GM12878 (cell line): ENCODE measurements at regions not wholly inside any gene's neighbourhood (a gene's known extent, or its start where the extent isn't known, plus 50 kb on each side); places are given as distances from the start of the nearest gene placed in this dataset.

Experiments
- ATAC-seq: fragments of 200-7000 bp; cut with Tn5 transposase; 3 replicates; pipeline ENCODE4 v1.9.1; 2020; ENCODE audit warnings: mild to moderate bottlenecking, moderate library complexity
- BruUV-seq: library from RNA; stranded (reverse); fragments of 400-500 nt; replicated peaks from 2 replicates; lab custom pipeline; 2021; lab: Mats Ljungman, UMichigan
- CTCF ChIA-PET: fragments of 300-600 bp; sonication (Branson Sonifier 250); formaldehyde crosslinking; extraction: SDS; loops from one replicate; lab custom pipeline; 2021; ENCODE audit warnings: inconsistent platforms; lab: Yijun Ruan, JAX
- POLR2A ChIA-PET: fragments of 350-600 bp; formaldehyde crosslinking; extraction: SDS; loops from one replicate; lab custom pipeline; 2021; ENCODE audit warnings: inconsistent platforms; lab: Charles Lee
- RAD21 ChIA-PET: fragments of 300-600 bp; sonication (Branson Sonifier 250); formaldehyde crosslinking; loops from one replicate; lab custom pipeline; 2023; ENCODE audit warnings: antibody characterized with exemption; ENCODE audit not compliant: unreplicated experiment; lab: Charles Lee
- SMC1A ChIA-PET: fragments of 300-600 bp; sonication (Branson Sonifier 250); formaldehyde crosslinking; loops from one replicate; lab custom pipeline; 2023; ENCODE audit not compliant: unreplicated experiment, uncharacterized antibody; lab: Charles Lee
- DNase-seq: peaks from one replicate; pipeline ENCODE4 v3.0.0-alpha.2; 2011; ENCODE audit warnings: low read depth, low spot score
- FAIRE-seq: peaks from 3 replicates; lab custom pipeline; 2011; peaks lifted over from hg19 to GRCh38; lab: Jason Lieb, UNC
- H2AFZ ChIP-seq: 2 replicates; pipeline ENCODE4 v1.6.0; 2011; ENCODE audit warnings: low read depth, low read length, control low read depth; ENCODE audit not compliant: control insufficient read depth
- H3K27ac ChIP-seq: 2 replicates; pipeline ENCODE4 v1.5.1; 2011; ENCODE audit warnings: control low read depth; ENCODE audit not compliant: control insufficient read depth, insufficient read depth
- H3K27me3 ChIP-seq, 2 experiments: replicated peaks in 1 of 2; 2 replicates each; pipeline versions ENCODE4 v1.6.0 to v1.6.1; 2011; ENCODE audit warnings: low read length in 1 of 2; ENCODE audit not compliant: control insufficient read depth in 2 of 2, insufficient read depth in 2 of 2
- H3K36me3 ChIP-seq, 2 experiments: 2 replicates each; pipeline ENCODE4 v1.5.1; 2011; ENCODE audit warnings: low read length in 1 of 2; ENCODE audit not compliant: control insufficient read depth in 2 of 2, insufficient read depth in 2 of 2
- H3K4me1 ChIP-seq: 2 replicates; pipeline ENCODE4 v1.6.1; 2011; ENCODE audit warnings: mild to moderate bottlenecking, low read length, moderate library complexity, mixed read lengths; ENCODE audit not compliant: control insufficient read depth, insufficient read depth
- H3K4me2 ChIP-seq: 2 replicates; pipeline ENCODE4 v1.6.0; 2011; ENCODE audit warnings: control low read depth; ENCODE audit not compliant: control insufficient read depth, insufficient read depth
- H3K4me3 ChIP-seq: fragments of 200-600 bp; sonication (generic); 2 replicates; pipeline ENCODE4 v1.5.1; 2016
- H3K79me2 ChIP-seq: 2 replicates; pipeline ENCODE4 v1.6.0; 2011; ENCODE audit warnings: low read length; ENCODE audit not compliant: control insufficient read depth, insufficient read depth
- H3K9ac ChIP-seq: 2 replicates; pipeline ENCODE4 v1.8.0; 2011; ENCODE audit warnings: low read length, control low read depth, mixed read lengths; ENCODE audit not compliant: control insufficient read depth, insufficient read depth
- H3K9me3 ChIP-seq: replicated peaks from 3 replicates; pipeline ENCODE4 v1.5.1; 2011; ENCODE audit warnings: mild to moderate bottlenecking, low read length; ENCODE audit not compliant: control insufficient read depth, insufficient read depth
- H4K20me1 ChIP-seq: 2 replicates; pipeline ENCODE4 v1.6.0; 2011; ENCODE audit not compliant: control insufficient read depth, insufficient read depth
- CBX5 ChIP-seq: sonication (generic); IDR thresholded peaks from 2 replicates; pipeline ENCODE4 v1.6.1; 2016; ENCODE audit warnings: low read depth, moderate library complexity, mild to moderate bottlenecking, inconsistent platforms
- EZH2 ChIP-seq: IDR thresholded peaks from 2 replicates; pipeline ENCODE4 v1.6.1; 2012; ENCODE audit warnings: low read depth, mild to moderate bottlenecking, control low read depth, inconsistent platforms, low read length, borderline replicate concordance; ENCODE audit not compliant: control insufficient read depth
- HDAC2 ChIP-seq: fragments of 200-600 bp; sonication (generic); IDR thresholded peaks from 2 replicates; pipeline ENCODE4 v1.6.1; 2017
- LARP7 ChIP-seq: fragments of 450-650 bp; IDR thresholded peaks from 2 replicates; pipeline ENCODE4 v1.6.1; 2017; ENCODE audit warnings: mild to moderate bottlenecking
- MEF2A ChIP-seq: IDR thresholded peaks from 2 replicates; pipeline ENCODE4 v1.6.1; 2011; ENCODE audit warnings: low read depth, mild to moderate bottlenecking, low read length, moderate library complexity; ENCODE audit not compliant: insufficient read depth
- MEF2B ChIP-seq: fragments of 450-650 bp; IDR thresholded peaks from 2 replicates; pipeline ENCODE4 v1.6.1; 2018; ENCODE audit warnings: mild to moderate bottlenecking, moderate library complexity; ENCODE audit not compliant: partially characterized antibody, poor library complexity, severe bottlenecking
- PAX8 ChIP-seq: fragments of 450-650 bp; IDR thresholded peaks from 2 replicates; pipeline ENCODE4 v1.6.1; 2017; ENCODE audit warnings: mild to moderate bottlenecking, moderate library complexity
- POU2F2 ChIP-seq: IDR thresholded peaks from 3 replicates; pipeline ENCODE4 v1.6.1; 2011; ENCODE audit warnings: low read depth, mild to moderate bottlenecking, low read length, borderline replicate concordance
- RAD51 ChIP-seq: fragments of 450-650 bp; IDR thresholded peaks from 2 replicates; pipeline ENCODE4 v1.6.1; 2016; ENCODE audit warnings: moderate library complexity, mild to moderate bottlenecking, inconsistent platforms
- SMARCA5 ChIP-seq: fragments of 450-650 bp; IDR thresholded peaks from 2 replicates; pipeline ENCODE4 v1.6.1; 2017; ENCODE audit warnings: mild to moderate bottlenecking
- SMC3 ChIP-seq: IDR thresholded peaks from 2 replicates; pipeline ENCODE4 v1.6.1; 2011; ENCODE audit warnings: low read length, improper control_type of control experiment, borderline replicate concordance
- SP1 ChIP-seq: IDR thresholded peaks from one replicate; pipeline ENCODE4 v1.6.1; 2011; ENCODE audit warnings: low read depth, low read length
- SPI1 ChIP-seq: IDR thresholded peaks from 2 replicates; pipeline ENCODE4 v1.6.1; 2011; ENCODE audit warnings: low read depth, mild to moderate bottlenecking, low read length, moderate library complexity, borderline replicate concordance; ENCODE audit not compliant: insufficient read depth
- TBL1XR1 ChIP-seq: IDR thresholded peaks from 2 replicates; pipeline ENCODE4 v1.6.1; 2012; ENCODE audit warnings: low read depth, low read length, improper control_type of control experiment
- TCF12 ChIP-seq: IDR thresholded peaks from 2 replicates; pipeline ENCODE4 v1.6.1; 2011; ENCODE audit warnings: low read depth, mild to moderate bottlenecking, low read length
- TCF3 ChIP-seq: IDR thresholded peaks from 2 replicates; pipeline ENCODE4 v1.6.1; 2012; ENCODE audit warnings: low read depth, mild to moderate bottlenecking, low read length, borderline replicate concordance; ENCODE audit not compliant: insufficient read depth
- ZBTB4 ChIP-seq: fragments of 450-650 bp; formaldehyde crosslinking; IDR thresholded peaks from 2 replicates; pipeline ENCODE4 v1.4.0; 2022; ENCODE audit warnings: mild to moderate bottlenecking, moderate library complexity
- WGBS: methylation state at CpG from one replicate; pipeline ENCODE4 v1.1.6; 2016; ENCODE audit warnings: low lambda C conversion rate; ENCODE audit not compliant: insufficient replicate concordance, insufficient coverage; ENCODE audit errors: missing lambda C conversion rate; 5-methylcytosine and 5-hydroxymethylcytosine counted together
- in situ Hi-C: fragments of 300-500 bp; cut with MboI; formaldehyde crosslinking; loops from 9 replicates; pipeline ENCODE4 v1.14.3; 2018; ENCODE audit warnings: mixed read lengths
- intact Hi-C: fragments of 100-400 bp; cut with micrococcal nuclease; formaldehyde crosslinking; loops from one replicate; pipeline ENCODE4 v1.14.2; 2022; ENCODE audit not compliant: unreplicated experiment
- TF ChIP-seq, protein P1 (sequence below): fragments of 150-350 bp; IDR thresholded peaks from 2 replicates; pipeline ENCODE4 v1.6.1; 2014; ENCODE audit warnings: mild to moderate bottlenecking, low read depth, low read length
- TF ChIP-seq, protein P2 (sequence below): IDR thresholded peaks from 2 replicates; pipeline ENCODE4 v1.6.1; 2012; ENCODE audit warnings: low read depth, low read length, improper control_type of control experiment

DNA sequence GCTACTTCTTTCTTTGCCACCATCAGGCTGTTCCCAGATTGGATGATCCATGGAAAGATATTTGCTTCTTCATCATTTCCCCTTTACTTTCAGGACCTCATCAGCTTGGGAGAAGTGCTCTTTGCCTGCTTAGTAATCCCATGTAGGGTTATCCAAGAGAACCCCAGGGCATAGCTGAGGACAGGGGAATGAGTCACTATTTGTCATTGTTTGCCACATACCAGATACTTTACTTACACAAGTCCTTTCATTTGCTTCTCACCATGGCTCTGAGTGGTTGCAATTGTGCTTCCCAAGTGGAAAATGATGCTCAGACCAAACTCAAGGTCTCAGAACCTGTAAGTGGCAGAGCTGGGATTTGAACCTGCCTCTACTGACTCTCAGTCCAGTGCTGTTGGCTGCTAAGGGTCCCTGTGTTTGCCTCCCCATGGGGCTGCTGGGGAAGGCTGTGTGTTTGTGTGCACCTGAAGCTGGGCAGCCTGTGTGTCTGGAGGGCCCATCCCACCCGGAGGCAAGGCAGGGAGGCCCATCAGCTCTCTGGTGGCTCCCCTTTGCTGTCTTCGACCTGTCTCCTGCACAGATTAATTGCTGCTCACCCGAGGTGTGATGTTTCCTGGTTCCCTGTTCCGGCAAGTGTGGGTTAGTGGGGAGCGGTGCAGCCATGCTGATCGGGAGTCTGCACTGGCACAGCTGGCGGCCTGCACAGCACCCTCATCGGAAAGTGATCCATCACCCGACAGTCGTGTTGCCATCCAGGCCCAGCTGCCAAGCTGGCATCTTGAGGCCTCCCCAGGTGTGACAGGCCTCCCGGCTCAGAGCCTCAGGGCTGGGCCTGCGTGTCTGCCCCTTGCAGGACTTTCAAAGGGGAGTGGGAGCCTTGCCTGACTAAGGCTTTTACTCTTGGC lies 228.8 kb downstream of the DHX35 start:
- no peaks in the 10 kb centered on the region for H3K4me1 ChIP-seq
- H3K9ac ChIP-seq = no peak overlapping the region
- no peak overlapping the region for H3K4me3 ChIP-seq
- H3K4me2 ChIP-seq = no peak overlapping the region
- ChIA-PET RAD21 (no interaction called here), SMC1A (no interaction called here), CTCF (no interaction called here), POLR2A (no interaction called here)
- no peaks in the 10 kb centered on the region for H3K79me2 ChIP-seq
- no peak for DNase-seq
- 40% methylated on average over 12 of the region's 12 CpGs for WGBS
- no peaks in the 10 kb centered on the region for H3K27me3 ChIP-seq
- no peak overlapping the region for H2AFZ ChIP-seq
- in situ Hi-C loops (no loop called here), intact Hi-C loops (no loop called here)
- no TSS peak for BruUV-seq
- H3K36me3 ChIP-seq = no peaks in the 10 kb centered on the region
- no peaks in the 10 kb centered on the region for H4K20me1 ChIP-seq
- H3K9me3 ChIP-seq = no peaks in the 10 kb centered on the region; the same call in 2 of the 3 replicates
- H3K27ac ChIP-seq = no peak overlapping the region
- FAIRE-seq = no peak
- ATAC-seq = no peak
- TF ChIP-seq MEF2A (no peak), ZBTB4 (no peak), MEF2B (no peak), SPI1 (no peak), LARP7 (no peak), POU2F2 (no peak), TBL1XR1 (no peak), HDAC2 (no peak), SMARCA5 (no peak), EZH2 (no peak), RAD51 (no peak), CBX5 (no peak), SP1 (no peak), TCF3 (no peak), SMC3 (no peak), PAX8 (no peak), TCF12 (no peak)
- TF ChIP-seq, protein P1, sequence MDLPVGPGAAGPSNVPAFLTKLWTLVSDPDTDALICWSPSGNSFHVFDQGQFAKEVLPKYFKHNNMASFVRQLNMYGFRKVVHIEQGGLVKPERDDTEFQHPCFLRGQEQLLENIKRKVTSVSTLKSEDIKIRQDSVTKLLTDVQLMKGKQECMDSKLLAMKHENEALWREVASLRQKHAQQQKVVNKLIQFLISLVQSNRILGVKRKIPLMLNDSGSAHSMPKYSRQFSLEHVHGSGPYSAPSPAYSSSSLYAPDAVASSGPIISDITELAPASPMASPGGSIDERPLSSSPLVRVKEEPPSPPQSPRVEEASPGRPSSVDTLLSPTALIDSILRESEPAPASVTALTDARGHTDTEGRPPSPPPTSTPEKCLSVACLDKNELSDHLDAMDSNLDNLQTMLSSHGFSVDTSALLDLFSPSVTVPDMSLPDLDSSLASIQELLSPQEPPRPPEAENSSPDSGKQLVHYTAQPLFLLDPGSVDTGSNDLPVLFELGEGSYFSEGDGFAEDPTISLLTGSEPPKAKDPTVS = no peak
- TF ChIP-seq, protein P2, sequence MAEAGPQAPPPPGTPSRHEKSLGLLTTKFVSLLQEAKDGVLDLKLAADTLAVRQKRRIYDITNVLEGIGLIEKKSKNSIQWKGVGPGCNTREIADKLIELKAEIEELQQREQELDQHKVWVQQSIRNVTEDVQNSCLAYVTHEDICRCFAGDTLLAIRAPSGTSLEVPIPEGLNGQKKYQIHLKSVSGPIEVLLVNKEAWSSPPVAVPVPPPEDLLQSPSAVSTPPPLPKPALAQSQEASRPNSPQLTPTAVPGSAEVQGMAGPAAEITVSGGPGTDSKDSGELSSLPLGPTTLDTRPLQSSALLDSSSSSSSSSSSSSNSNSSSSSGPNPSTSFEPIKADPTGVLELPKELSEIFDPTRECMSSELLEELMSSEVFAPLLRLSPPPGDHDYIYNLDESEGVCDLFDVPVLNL = no peak
